ENCODE measurements at regions not wholly inside any gene's neighbourhood (a gene's known extent, or its start where the extent isn't known, plus 50 kb on each side); places are given as distances from the start of the nearest gene placed in this dataset.

DNA sequence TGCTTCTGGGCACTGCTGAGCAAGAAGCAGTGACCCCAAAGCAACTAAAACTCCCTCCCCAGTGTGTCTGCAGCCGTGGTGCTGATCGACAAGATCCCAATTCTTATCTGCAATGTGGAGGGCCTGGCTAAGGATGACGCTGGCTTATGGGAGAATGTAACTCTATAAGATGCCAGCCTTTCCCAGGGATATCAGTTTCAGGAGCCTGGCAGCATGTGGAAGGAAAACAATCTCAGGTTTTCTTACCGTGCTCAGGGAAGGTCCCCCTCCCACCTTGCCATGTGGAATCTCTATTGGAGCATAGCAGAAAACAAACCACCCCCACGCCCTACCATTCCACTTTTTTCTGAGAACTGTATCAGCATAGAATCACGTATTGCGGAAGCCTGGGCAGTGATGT, 87.7 kb upstream of the PTPN3 start:
- Histone ChIP-seq H2AK9ac (replicated peaks; ENCODE audit: low read depth, low read length, poor library complexity) (no peak overlapping the region), H3K9me1 (ENCODE audit: insufficient read depth, low read length) (no peaks in the 10 kb centered on the region), H3K27ac (ENCODE audit: insufficient read depth, low read length) (no peak overlapping the region), H2AK5ac (ENCODE audit: low read depth, low read length) (no peak overlapping the region), H2BK15ac (ENCODE audit: low read depth, low read length) (no peak overlapping the region), H4K20me1 (ENCODE audit: insufficient read depth, low read length) (no peaks in the 10 kb centered on the region), H3K9me3 (ENCODE audit: control insufficient read depth, insufficient read depth, low read length) (peaks cover 6% of the 10 kb centered on the region), H4K91ac (ENCODE audit: insufficient read depth, low read depth, low read length) (no peak overlapping the region), H3K18ac (ENCODE audit: low read depth, low read length) (no peak overlapping the region), H3K36me3 (ENCODE audit: control insufficient read depth, insufficient read depth, low read length) (no peaks in the 10 kb centered on the region), H3K4ac (ENCODE audit: low read depth, low read length) (no peak overlapping the region), H3K4me3 (ENCODE audit: insufficient read depth, low read depth, low read length) (no peak overlapping the region), H4K5ac (ENCODE audit: low read depth, low read length) (no peak overlapping the region), H2BK20ac (ENCODE audit: low read depth, low read length) (no peak overlapping the region), H4K8ac (ENCODE audit: low read depth in 2 of 2, low read length in 2 of 2) (no peak overlapping the region), H2BK120ac (ENCODE audit: low read depth, low read length) (no peak overlapping the region), H3K23ac (ENCODE audit: low read depth, low read length) (no peak overlapping the region), H3K9ac (ENCODE audit: low read depth, low read length) (no peak overlapping the region), H3K27me3 (ENCODE audit: control insufficient read depth, insufficient read depth, low read length) (peaks cover 39% of the 10 kb centered on the region), H2AFZ (replicated peaks; ENCODE audit: low read length, poor library complexity) (no peak overlapping the region), H3K56ac (ENCODE audit: extremely low read depth, insufficient read depth, low read length) (no peak overlapping the region), H3K14ac (replicated peaks; ENCODE audit: low read depth, low read length) (no peak overlapping the region), H3K4me1 (ENCODE audit: control insufficient read depth, insufficient read depth, low read length) (no peaks in the 10 kb centered on the region), H2BK5ac (ENCODE audit: low read depth, low read length, poor library complexity, severe bottlenecking) (no peak overlapping the region), H3K4me2 (ENCODE audit: low read depth, low read length) (no peak overlapping the region), H3K79me1 (ENCODE audit: low read depth in 1 of 2, low read length in 2 of 2) (no peaks in the 10 kb centered on the region)
- TF ChIP-seq RCOR1 (IDR thresholded peaks at IDR 0.05; ENCODE audit: insufficient replicate concordance, low read length) (no peak), NFE2L2 (IDR thresholded peaks at IDR 0.05; ENCODE audit: low read depth, low read length) (no peak), MAZ (IDR thresholded peaks at IDR 0.05; ENCODE audit: borderline replicate concordance, low read depth, low read length) (no peak), CHD1 (IDR thresholded peaks at IDR 0.05; ENCODE audit: low read depth, low read length) (no peak), POLR2A (IDR thresholded peaks at IDR 0.05; ENCODE audit: low read depth, low read length) (no peak), FOS (IDR thresholded peaks at IDR 0.05; ENCODE audit: low read depth, low read length) (no peak), MAFK (IDR thresholded peaks at IDR 0.05; ENCODE audit: low read depth, low read length) (no peak), SMC3 (IDR thresholded peaks at IDR 0.05; ENCODE audit: low read depth, low read length) (no peak), CEBPB (IDR thresholded peaks at IDR 0.05; ENCODE audit: low read depth, low read length) (no peak), RAD21 (IDR thresholded peaks at IDR 0.05; ENCODE audit: low read length) (no peak), BHLHE40 (IDR thresholded peaks at IDR 0.05; ENCODE audit: low read depth, low read length) (no peak), MXI1 (IDR thresholded peaks at IDR 0.05; ENCODE audit: borderline replicate concordance, low read depth, low read length) (no peak), RFX5 (IDR thresholded peaks at IDR 0.05; ENCODE audit: low read depth, low read length) (no peak)
- TF ChIP-seq, protein P1, sequence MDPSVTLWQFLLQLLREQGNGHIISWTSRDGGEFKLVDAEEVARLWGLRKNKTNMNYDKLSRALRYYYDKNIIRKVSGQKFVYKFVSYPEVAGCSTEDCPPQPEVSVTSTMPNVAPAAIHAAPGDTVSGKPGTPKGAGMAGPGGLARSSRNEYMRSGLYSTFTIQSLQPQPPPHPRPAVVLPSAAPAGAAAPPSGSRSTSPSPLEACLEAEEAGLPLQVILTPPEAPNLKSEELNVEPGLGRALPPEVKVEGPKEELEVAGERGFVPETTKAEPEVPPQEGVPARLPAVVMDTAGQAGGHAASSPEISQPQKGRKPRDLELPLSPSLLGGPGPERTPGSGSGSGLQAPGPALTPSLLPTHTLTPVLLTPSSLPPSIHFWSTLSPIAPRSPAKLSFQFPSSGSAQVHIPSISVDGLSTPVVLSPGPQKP (IDR thresholded peaks at IDR 0.05; ENCODE audit: borderline replicate concordance, low read depth, low read length) = no peak
- TF ChIP-seq, protein P2, sequence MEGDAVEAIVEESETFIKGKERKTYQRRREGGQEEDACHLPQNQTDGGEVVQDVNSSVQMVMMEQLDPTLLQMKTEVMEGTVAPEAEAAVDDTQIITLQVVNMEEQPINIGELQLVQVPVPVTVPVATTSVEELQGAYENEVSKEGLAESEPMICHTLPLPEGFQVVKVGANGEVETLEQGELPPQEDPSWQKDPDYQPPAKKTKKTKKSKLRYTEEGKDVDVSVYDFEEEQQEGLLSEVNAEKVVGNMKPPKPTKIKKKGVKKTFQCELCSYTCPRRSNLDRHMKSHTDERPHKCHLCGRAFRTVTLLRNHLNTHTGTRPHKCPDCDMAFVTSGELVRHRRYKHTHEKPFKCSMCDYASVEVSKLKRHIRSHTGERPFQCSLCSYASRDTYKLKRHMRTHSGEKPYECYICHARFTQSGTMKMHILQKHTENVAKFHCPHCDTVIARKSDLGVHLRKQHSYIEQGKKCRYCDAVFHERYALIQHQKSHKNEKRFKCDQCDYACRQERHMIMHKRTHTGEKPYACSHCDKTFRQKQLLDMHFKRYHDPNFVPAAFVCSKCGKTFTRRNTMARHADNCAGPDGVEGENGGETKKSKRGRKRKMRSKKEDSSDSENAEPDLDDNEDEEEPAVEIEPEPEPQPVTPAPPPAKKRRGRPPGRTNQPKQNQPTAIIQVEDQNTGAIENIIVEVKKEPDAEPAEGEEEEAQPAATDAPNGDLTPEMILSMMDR (conservative IDR thresholded peaks at IDR 0.05; ENCODE audit: low read depth, low read length) = no peak
- TF ChIP-seq, protein P3, sequence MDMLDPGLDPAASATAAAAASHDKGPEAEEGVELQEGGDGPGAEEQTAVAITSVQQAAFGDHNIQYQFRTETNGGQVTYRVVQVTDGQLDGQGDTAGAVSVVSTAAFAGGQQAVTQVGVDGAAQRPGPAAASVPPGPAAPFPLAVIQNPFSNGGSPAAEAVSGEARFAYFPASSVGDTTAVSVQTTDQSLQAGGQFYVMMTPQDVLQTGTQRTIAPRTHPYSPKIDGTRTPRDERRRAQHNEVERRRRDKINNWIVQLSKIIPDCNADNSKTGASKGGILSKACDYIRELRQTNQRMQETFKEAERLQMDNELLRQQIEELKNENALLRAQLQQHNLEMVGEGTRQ (IDR thresholded peaks at IDR 0.05; ENCODE audit: low read depth, low read length) = no peak
- dilution Hi-C loops (cut with HindIII; ENCODE audit: low sequenced_read_pairs, unreplicated experiment) = no loop called here
- no TSS peak for BruUV-seq (replicated peaks)
- ATAC-seq (ENCODE audit: low read depth) = no peak
- intact Hi-C loops (cut with micrococcal nuclease) = no loop called here
- WGBS, 2 experiments (ENCODE audit: extremely low coverage in 2 of 2, insufficient read length in 1 of 2) = no CpG with 5 or more reads among the region's 7 CpGs
- ChIA-PET POLR2A (ENCODE audit: unreplicated experiment) (no interaction called here), CTCF (no interaction called here)
- in situ Hi-C loops (cut with MboI; ENCODE audit: low sequenced_read_pairs) = loop anchor here (25.0 kb wide), 1 partner anchor 577 kb away; no protein-coding TSS in a partner anchor
- no peak for DNase-seq

All from IMR-90 (cell line).